OCI-LY3 (cell line): ENCODE measurements at regions not wholly inside any gene's neighbourhood (a gene's known extent, or its start where the extent isn't known, plus 50 kb on each side); places are given as distances from the start of the nearest gene placed in this dataset.
"Not testable (repeated sequence)": the region's sequence is repeated elsewhere in the genome, so short reads cannot be mapped to it uniquely, and the experiment has no call there.

Source experiments
- CTCF ChIP-seq: fragments of 200-600, 300-600 bp; sonication (generic); IDR thresholded peaks from 2 replicates; pipeline ENCODE4 v1.5.1; 2014; ENCODE audit warnings: antibody characterized with exemption, low read length, low read depth
- EZH2phosphoT487 ChIP-seq: fragments of 200-600 bp; shearing (Covaris generic); IDR thresholded peaks from 2 replicates; pipeline ENCODE4 v1.6.1; 2018; ENCODE audit warnings: antibody characterized with exemption, mixed run types, low read depth

- not testable (repeated sequence) for TF ChIP-seq CTCF, EZH2phosphoT487
Observed at GRCh38 chr4:91891217-91891616, 412.5 kb upstream of the GRID2 start.
